HEK293T (cell line): ENCODE measurements at regions not wholly inside any gene's neighbourhood (a gene's known extent, or its start where the extent isn't known, plus 50 kb on each side); places are given as distances from the start of the nearest gene placed in this dataset.

Experiments
- ARNT ChIP-seq: fragments of 450-650 bp; IDR thresholded peaks from 2 replicates; pipeline ENCODE4 v1.6.1; 2017; ENCODE audit warnings: mild to moderate bottlenecking
- BHLHE40 ChIP-seq: fragments of 450-650 bp; IDR thresholded peaks from 2 replicates; pipeline ENCODE4 v1.6.1; 2016; ENCODE audit warnings: mild to moderate bottlenecking, moderate library complexity, borderline replicate concordance
- ELF4 ChIP-seq: fragments of 450-650 bp; IDR thresholded peaks from 2 replicates; pipeline ENCODE4 v1.6.1; 2017; ENCODE audit warnings: antibody characterized with exemption
- FOXA1 ChIP-seq: fragments of 450-650 bp; IDR thresholded peaks from 2 replicates; pipeline ENCODE4 v1.6.1; 2016; ENCODE audit warnings: mild to moderate bottlenecking
- FOXM1 ChIP-seq: fragments of 450-650 bp; IDR thresholded peaks from 2 replicates; pipeline ENCODE4 v1.6.1; 2017; ENCODE audit warnings: mild to moderate bottlenecking, borderline replicate concordance
- SP1 ChIP-seq: fragments of 450-650 bp; IDR thresholded peaks from 2 replicates; pipeline ENCODE4 v1.6.1; 2017
- SUZ12 ChIP-seq: fragments of 450-650 bp; IDR thresholded peaks from 2 replicates; pipeline ENCODE4 v1.6.1; 2016; ENCODE audit warnings: mild to moderate bottlenecking

DNA sequence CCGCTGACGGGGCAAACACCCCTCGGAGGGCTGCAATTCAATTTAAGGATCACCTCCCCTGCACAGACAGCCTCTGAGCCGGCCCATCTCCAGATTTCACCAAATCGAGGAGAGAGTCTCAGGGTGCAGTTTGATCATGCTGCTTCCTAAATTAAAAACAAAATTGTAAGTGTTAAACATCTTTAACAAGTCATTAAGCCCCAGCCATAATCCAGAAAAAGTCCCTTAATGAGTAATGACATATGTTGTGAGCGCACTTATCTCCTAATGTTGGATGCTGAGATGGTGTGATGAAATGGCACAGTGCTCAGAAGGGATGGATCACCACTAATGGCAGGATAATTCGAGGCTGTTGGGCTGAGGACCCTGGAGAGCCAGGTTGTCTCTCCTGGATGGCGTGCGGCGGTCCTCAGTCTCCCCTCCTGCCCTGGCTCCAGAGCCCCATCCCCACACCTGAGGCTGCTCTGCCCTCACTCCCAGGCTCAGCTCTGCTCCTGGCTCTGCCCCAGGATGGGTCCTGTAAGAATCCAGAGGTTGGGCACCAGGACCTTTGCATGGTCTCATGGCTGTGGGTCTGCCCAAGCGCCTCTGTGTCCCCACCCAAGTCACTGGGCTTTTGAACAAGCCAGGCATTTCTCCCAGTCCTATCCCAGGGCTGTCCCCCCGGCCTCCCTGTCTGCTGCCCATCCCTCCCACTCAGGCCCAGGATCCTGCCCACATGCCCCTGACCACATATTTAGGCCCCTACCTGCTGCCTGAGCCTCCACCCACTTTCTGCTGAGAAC is 224.4 kb upstream of the POU3F1 start:
- TF ChIP-seq SP1 = no peak
- no peak for TF ChIP-seq BHLHE40
- no peak for TF ChIP-seq ARNT
- no peak for TF ChIP-seq FOXM1
- TF ChIP-seq FOXA1 = no peak
- no peak for TF ChIP-seq SUZ12
- no peak for TF ChIP-seq ELF4
